HepG2 (cell line): ENCODE measurements at regions not wholly inside any gene's neighbourhood (a gene's known extent, or its start where the extent isn't known, plus 50 kb on each side); places are given as distances from the start of the nearest gene placed in this dataset.

Experiments
- ATAC-seq: fragments of 200-7000 bp; cut with Tn5 transposase; 3 replicates; pipeline ENCODE4 v1.9.1; 2020; ENCODE audit warnings: mild to moderate bottlenecking, moderate library complexity
- BruUV-seq: library from RNA; stranded (reverse); fragments of 400-500 nt; replicated peaks from 2 replicates; lab custom pipeline; 2021; lab: Mats Ljungman, UMichigan
- CTCF ChIA-PET: fragments of 300-600 bp; formaldehyde crosslinking; extraction: SDS; loops from one replicate; lab custom pipeline; 2021; ENCODE audit warnings: low total read pairs, inconsistent platforms, low intra/inter-chr PET ratio; lab: Yijun Ruan, JAX
- POLR2A ChIA-PET: fragments of 350-600 bp; sonication (Branson Sonifier 250); formaldehyde crosslinking; loops from one replicate; lab custom pipeline; 2020; ENCODE audit warnings: antibody characterized with exemption, inconsistent platforms; lab: Yijun Ruan, JAX
- DNase-seq: peaks from one replicate; pipeline ENCODE4 v3.0.0-alpha.2; 2015; ENCODE audit warnings: low spot score
- FAIRE-seq: peaks from 3 replicates; lab custom pipeline; 2011; peaks lifted over from hg19 to GRCh38; lab: Jason Lieb, UNC
- H2AFZ ChIP-seq: one replicate; pipeline ENCODE4 v1.6.1; 2011; ENCODE audit warnings: low read length, inconsistent platforms
- H3K27ac ChIP-seq: fragments of 300-600 bp; 3 replicates; pipeline ENCODE4 v1.8.0; 2011; ENCODE audit warnings: mixed run types, mild to moderate bottlenecking, mixed read lengths, low read length, inconsistent platforms; ENCODE audit not compliant: insufficient read depth; ENCODE audit errors: extremely low read length
- H3K27me3 ChIP-seq, 2 experiments: fragments of 200-600 bp in 1 of 2; 2 replicates in 1 of 2; 3 replicates in 1 of 2; pipeline versions ENCODE4 v1.6.0 to v1.8.0; 2011; ENCODE audit warnings: low read length in 2 of 2, mild to moderate bottlenecking in 2 of 2, moderate library complexity in 2 of 2, inconsistent platforms in 1 of 2; ENCODE audit not compliant: insufficient read depth in 2 of 2, control insufficient read depth in 1 of 2
- H3K36me3 ChIP-seq, 2 experiments: fragments of 200-600 bp in 1 of 2; replicated peaks in 1 of 2; 2 replicates in 1 of 2; 3 replicates in 1 of 2; pipeline versions ENCODE4 v1.5.1 to v1.8.0; 2011; ENCODE audit warnings: low read length in 2 of 2, inconsistent platforms in 1 of 2; ENCODE audit not compliant: insufficient read depth in 2 of 2, control insufficient read depth in 1 of 2
- H3K4me1 ChIP-seq: 2 replicates; pipeline ENCODE4 v1.5.1; 2012; ENCODE audit warnings: low read length, inconsistent platforms; ENCODE audit not compliant: insufficient read depth
- H3K4me2 ChIP-seq: 2 replicates; pipeline ENCODE4 v1.6.0; 2011; ENCODE audit warnings: low read depth, low read length, inconsistent platforms
- H3K4me3 ChIP-seq, 3 experiments: fragments of 200-600 bp in 1 of 3; sonication (generic), shearing (Covaris generic) in 1 of 3; replicated peaks in 1 of 3; 2 replicates each; pipeline ENCODE4 v1.5.1; 2011 to 2016; ENCODE audit warnings: low read length in 3 of 3, inconsistent platforms in 2 of 3, low read depth in 2 of 3, mild to moderate bottlenecking in 2 of 3, control low read depth in 1 of 3, mixed read lengths in 1 of 3; ENCODE audit not compliant: insufficient read depth in 1 of 3
- H3K79me2 ChIP-seq: one replicate; pipeline ENCODE4 v1.6.1; 2011; ENCODE audit warnings: low read length, inconsistent platforms; ENCODE audit not compliant: insufficient read depth
- H3K9ac ChIP-seq: 2 replicates; pipeline ENCODE4 v1.6.0; 2011; ENCODE audit warnings: mild to moderate bottlenecking, low read depth, low read length, inconsistent platforms; ENCODE audit not compliant: insufficient read depth
- H3K9me3 ChIP-seq: 2 replicates; pipeline ENCODE4 v1.5.1; 2012; ENCODE audit warnings: mild to moderate bottlenecking, low read length
- H4K20me1 ChIP-seq: 2 replicates; pipeline ENCODE4 v1.6.0; 2011; ENCODE audit warnings: inconsistent platforms, mild to moderate bottlenecking, low read length, moderate library complexity; ENCODE audit not compliant: insufficient read depth
- GTF3A ChIP-seq: sonication (generic); formaldehyde crosslinking; conservative IDR thresholded peaks from 2 replicates; pipeline ENCODE4 v1.4.0; 2020; ENCODE audit warnings: mild to moderate bottlenecking, missing genetic modification reagents
- HNRNPH1 ChIP-seq: fragments of 200-400 bp; formaldehyde crosslinking; optimal IDR thresholded peaks from 2 replicates; pipeline ENCODE3; 2017; ENCODE audit warnings: mild to moderate bottlenecking, low read depth, low read length
- MED1 ChIP-seq: sonication (generic); formaldehyde crosslinking; IDR thresholded peaks from 2 replicates; pipeline ENCODE4 v1.4.0; 2020; ENCODE audit warnings: missing genetic modification reagents
- RBM39 ChIP-seq: fragments of 200-400 bp; formaldehyde crosslinking; IDR thresholded peaks from one replicate; pipeline ENCODE4 v1.6.1; 2018; ENCODE audit warnings: antibody characterized with exemption, mild to moderate bottlenecking, low read depth, low read length; ENCODE audit not compliant: poor library complexity, severe bottlenecking
- ZNF263 ChIP-seq: sonication (generic); formaldehyde crosslinking; IDR thresholded peaks from 2 replicates; pipeline ENCODE4 v1.4.0; 2020; ENCODE audit warnings: missing genetic modification reagents
- ZNF274 ChIP-seq: sonication (generic); formaldehyde crosslinking; IDR thresholded peaks from 2 replicates; pipeline ENCODE4 v1.5.1; 2020; ENCODE audit warnings: mild to moderate bottlenecking, missing genetic modification reagents
- ZNF367 ChIP-seq: sonication (generic); formaldehyde crosslinking; IDR thresholded peaks from 2 replicates; pipeline ENCODE4 v1.4.0; 2020; ENCODE audit warnings: missing genetic modification reagents, borderline replicate concordance
- ZNF550 ChIP-seq: sonication (generic); formaldehyde crosslinking; IDR thresholded peaks from 2 replicates; pipeline ENCODE4 v1.4.0; 2020; ENCODE audit warnings: mild to moderate bottlenecking, missing genetic modification reagents, borderline replicate concordance
- ZNF776 ChIP-seq: sonication (generic); formaldehyde crosslinking; IDR thresholded peaks from 2 replicates; pipeline ENCODE4 v1.4.0; 2020; ENCODE audit warnings: mild to moderate bottlenecking, missing genetic modification reagents
- WGBS: methylation state at CpG from one replicate; pipeline ENCODE4 v1.1.6; 2017; ENCODE audit warnings: low lambda C conversion rate; 5-methylcytosine and 5-hydroxymethylcytosine counted together
- in situ Hi-C: cut with HindIII; loops from 2 replicates; pipeline ENCODE4 v1.10.0; 2017; ENCODE audit warnings: low pct_unique_long_range_greater_than_20kb; ENCODE audit not compliant: extremely low pct_ligation_motif_present
- intact Hi-C: fragments of 100-400 bp; cut with micrococcal nuclease; formaldehyde crosslinking; loops from one replicate; pipeline ENCODE4 v1.10.0; 2022; ENCODE audit not compliant: unreplicated experiment
- TF ChIP-seq, protein P1 (sequence below): IDR thresholded peaks from 2 replicates; pipeline ENCODE4 v1.6.1; 2016; ENCODE audit warnings: mild to moderate bottlenecking, missing biosample characterization, missing genetic modification reagents

DNA sequence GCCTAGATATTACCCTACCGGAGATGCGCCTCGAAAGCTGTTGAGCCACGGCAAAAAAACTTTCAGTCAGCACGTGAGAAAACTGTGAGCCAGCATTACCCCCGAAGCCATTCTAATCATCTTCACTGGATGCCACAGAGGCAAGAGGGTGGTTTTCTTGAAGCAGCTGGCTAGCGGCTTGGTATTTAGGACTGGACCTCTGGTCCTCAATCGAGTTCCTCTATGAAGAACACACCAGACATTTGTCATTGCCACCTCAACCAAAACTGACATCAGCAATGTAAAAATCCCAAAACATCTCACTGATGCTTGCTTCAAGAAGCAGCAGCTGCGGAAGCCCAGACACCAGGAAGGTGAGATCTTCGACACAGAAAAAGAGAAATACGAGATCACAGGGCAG lies 52.8 kb upstream of the SLC66A3 start:
- Histone ChIP-seq H2AFZ (no peak overlapping the region), H3K4me3 (no peak overlapping the region), H3K9ac (no peak overlapping the region), H3K79me2 (no peaks in the 10 kb centered on the region), H3K4me1 (no peaks in the 10 kb centered on the region), H3K4me2 (no peak overlapping the region), H3K27ac (no peak overlapping the region), H3K36me3 (no peaks in the 10 kb centered on the region), H4K20me1 (no peaks in the 10 kb centered on the region), H3K9me3 (no peaks in the 10 kb centered on the region), H3K27me3 (peaks cover 13 to 73% of the 10 kb centered on the region in 2 experiments; a peak in 4 of 5 replicates)
- BruUV-seq = no TSS peak
- in situ Hi-C loops (no loop called here), intact Hi-C loops (no loop called here)
- FAIRE-seq (no peak), ATAC-seq (no peak), DNase-seq (no peak)
- ChIA-PET POLR2A (no interaction called here), CTCF (no interaction called here)
- WGBS = 14% methylated on average over 11 of the region's 11 CpGs
- TF ChIP-seq MED1 (no peak), ZNF367 (CRISPR knock-in tag) (no peak), HNRNPH1 (no peak), RBM39 (no peak), ZNF274 (CRISPR knock-in tag) (no peak), ZNF550 (no peak), GTF3A (CRISPR knock-in tag) (no peak), ZNF263 (CRISPR knock-in tag) (no peak), ZNF776 (CRISPR knock-in tag) (no peak)
- TF ChIP-seq, protein P1, sequence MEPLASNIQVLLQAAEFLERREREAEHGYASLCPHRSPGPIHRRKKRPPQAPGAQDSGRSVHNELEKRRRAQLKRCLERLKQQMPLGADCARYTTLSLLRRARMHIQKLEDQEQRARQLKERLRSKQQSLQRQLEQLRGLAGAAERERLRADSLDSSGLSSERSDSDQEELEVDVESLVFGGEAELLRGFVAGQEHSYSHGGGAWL (CRISPR knock-in tag) = no peak
